ENCODE measurements at regions not wholly inside any gene's neighbourhood (a gene's known extent, or its start where the extent isn't known, plus 50 kb on each side); places are given as distances from the start of the nearest gene placed in this dataset.

DNA sequence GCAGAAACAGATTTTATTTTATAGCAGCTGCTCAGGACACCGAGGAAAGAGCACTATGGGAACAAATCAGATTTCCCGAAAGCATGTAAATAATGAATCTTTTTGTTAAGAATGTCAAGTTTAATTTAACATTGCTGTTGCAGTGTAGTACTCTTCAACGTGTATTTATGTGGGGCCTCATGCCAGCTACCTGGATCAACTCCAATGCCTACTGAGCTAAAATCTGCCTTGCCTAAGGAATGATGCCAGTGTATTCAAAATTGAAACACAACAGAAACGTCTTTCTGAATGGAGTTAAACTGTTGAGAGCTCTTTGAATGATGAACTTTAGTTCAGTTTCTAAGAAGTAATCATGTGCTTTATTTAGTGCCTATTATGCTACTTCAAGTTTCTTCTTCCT lies 1379.8 kb upstream of the ATXN8OS start:
- TF ChIP-seq POLR2AphosphoS5 (IDR thresholded peaks at IDR 0.05; ENCODE audit: low read length), result no peak
- TF ChIP-seq CHD1 (IDR thresholded peaks at IDR 0.05; ENCODE audit: low read depth, low read length), result no peak
- no peak for TF ChIP-seq TAF1 (IDR thresholded peaks at IDR 0.05; ENCODE audit: borderline replicate concordance, low read depth, low read length)
- no peak for TF ChIP-seq JUND (IDR thresholded peaks at IDR 0.05; ENCODE audit: low read depth, low read length)
- no peak for TF ChIP-seq EP300 (IDR thresholded peaks at IDR 0.05; ENCODE audit: borderline replicate concordance in 1 of 2, control insufficient read depth in 1 of 2, low read depth in 2 of 2, low read length in 2 of 2)
- TF ChIP-seq FOXM1 (IDR thresholded peaks at IDR 0.05; ENCODE audit: low read depth, low read length), result no peak
- TF ChIP-seq, protein P1, sequence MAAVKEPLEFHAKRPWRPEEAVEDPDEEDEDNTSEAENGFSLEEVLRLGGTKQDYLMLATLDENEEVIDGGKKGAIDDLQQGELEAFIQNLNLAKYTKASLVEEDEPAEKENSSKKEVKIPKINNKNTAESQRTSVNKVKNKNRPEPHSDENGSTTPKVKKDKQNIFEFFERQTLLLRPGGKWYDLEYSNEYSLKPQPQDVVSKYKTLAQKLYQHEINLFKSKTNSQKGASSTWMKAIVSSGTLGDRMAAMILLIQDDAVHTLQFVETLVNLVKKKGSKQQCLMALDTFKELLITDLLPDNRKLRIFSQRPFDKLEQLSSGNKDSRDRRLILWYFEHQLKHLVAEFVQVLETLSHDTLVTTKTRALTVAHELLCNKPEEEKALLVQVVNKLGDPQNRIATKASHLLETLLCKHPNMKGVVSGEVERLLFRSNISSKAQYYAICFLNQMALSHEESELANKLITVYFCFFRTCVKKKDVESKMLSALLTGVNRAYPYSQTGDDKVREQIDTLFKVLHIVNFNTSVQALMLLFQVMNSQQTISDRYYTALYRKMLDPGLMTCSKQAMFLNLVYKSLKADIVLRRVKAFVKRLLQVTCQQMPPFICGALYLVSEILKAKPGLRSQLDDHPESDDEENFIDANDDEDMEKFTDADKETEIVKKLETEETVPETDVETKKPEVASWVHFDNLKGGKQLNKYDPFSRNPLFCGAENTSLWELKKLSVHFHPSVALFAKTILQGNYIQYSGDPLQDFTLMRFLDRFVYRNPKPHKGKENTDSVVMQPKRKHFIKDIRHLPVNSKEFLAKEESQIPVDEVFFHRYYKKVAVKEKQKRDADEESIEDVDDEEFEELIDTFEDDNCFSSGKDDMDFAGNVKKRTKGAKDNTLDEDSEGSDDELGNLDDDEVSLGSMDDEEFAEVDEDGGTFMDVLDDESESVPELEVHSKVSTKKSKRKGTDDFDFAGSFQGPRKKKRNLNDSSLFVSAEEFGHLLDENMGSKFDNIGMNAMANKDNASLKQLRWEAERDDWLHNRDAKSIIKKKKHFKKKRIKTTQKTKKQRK (IDR thresholded peaks at IDR 0.05; ENCODE audit: low read depth, low read length), result no peak
